GM19467 (cell line): ENCODE measurements at regions not wholly inside any gene's neighbourhood (a gene's known extent, or its start where the extent isn't known, plus 50 kb on each side); places are given as distances from the start of the nearest gene placed in this dataset.

Source experiments
- ATAC-seq: cut with Tn5 transposase; IDR thresholded peaks from one replicate; pipeline ENCODE4 v1.9.1; 2021; ENCODE audit warnings: mild to moderate bottlenecking, moderate library complexity; ENCODE audit not compliant: unreplicated experiment

DNA sequence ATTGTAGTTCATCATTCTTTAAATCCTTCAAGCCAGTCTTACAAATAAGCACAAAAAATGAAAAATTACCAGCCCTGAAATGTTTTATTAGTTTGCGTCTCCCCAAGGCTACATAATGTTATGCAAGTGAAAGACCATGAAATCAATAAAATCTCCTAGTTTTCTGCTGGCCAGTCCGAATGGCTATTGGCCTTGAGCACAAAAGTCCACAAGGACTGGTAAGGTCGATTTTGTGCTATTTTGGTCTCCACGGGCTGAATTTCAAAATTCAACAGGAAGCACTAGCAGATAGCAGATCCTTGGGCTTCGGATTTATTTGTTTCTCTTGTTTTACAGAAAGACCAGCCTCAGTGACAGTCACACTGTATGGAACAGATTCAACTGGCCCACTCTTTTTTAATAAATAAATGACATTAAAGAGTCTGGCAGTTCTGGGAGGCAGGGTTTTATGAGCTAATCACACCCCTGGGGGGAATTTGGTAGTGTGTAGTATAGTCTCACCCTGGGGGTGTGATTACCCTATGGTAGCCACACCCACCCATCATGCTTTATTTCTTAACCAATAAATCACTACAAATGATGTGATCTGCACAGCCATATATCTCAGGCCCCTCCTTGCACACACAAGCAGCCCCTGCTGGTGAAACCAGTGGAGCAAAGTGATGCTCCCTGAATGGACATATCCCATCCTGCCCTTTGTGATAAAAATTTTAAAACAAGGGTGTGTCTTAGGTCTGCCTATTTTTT is 51.1 kb upstream of the TMEM33 start:
- ATAC-seq = no peak

DNA sequence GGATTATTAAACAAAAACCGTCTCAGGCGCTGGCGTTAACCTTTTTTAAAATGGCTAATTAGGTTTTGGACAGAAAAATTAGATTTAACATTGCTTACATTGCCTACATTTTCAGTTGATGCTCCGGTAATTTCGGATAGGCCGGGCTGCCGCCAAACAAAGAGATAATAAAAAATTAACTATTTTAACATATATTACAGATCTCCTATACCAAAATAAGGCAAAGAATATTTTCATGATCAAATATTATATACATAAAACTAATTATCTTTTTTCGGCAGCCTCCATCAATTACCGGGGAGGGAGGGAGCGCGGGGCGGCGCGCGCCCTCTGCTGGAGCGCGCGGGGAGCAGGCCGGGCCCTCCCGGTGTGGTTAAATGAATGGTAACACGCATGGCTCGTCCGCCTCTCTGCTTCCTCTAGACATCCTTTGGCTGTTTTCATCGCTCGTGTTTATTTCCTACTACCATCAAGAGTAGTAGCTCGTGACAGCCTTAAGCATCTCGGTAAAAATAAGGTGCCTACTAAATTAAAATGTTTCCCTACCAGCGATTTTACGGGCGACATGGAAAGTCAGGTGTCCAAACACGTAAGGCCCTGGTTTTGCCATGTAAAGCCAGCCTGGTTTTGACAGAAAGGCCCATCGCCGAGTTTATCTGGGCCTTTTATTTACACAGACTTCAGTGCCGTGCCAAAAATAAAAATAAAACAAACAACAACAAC is 52.4 kb upstream of the TMEM33 start:
- peak; percentile 70 for ATAC-seq

DNA sequence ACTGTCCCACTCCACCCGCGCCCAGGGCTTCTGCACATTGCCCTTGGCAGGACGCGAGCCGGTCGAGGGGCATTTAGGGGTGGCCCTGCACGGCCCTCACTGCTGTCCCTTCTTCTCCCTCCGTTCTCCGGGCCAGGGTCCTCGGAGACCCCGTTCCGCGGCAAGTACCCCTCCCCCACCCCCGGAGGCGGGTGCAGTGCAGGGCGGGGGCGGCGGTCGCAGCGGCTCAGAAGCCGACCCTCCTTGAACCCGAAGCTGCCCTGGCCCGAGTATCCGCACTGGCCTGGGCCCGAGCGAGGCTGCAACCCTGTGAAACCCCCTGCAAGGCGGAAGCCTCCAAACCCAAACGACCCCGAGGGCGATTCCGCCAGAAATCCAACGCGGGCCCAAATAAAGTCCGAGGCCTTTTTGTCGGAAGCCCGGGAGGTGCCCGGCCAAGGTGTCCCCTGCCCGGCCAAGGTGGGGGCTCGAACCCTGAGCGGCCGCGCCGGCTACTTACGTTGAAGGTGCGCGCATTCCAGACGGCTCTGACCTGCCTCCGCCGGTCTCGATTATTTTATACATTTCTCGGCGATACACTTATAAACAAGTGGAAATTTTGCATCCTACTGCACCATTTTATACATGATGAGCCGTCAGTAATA is 53.1 kb upstream of the TMEM33 start:
- ATAC-seq = no peak

DNA sequence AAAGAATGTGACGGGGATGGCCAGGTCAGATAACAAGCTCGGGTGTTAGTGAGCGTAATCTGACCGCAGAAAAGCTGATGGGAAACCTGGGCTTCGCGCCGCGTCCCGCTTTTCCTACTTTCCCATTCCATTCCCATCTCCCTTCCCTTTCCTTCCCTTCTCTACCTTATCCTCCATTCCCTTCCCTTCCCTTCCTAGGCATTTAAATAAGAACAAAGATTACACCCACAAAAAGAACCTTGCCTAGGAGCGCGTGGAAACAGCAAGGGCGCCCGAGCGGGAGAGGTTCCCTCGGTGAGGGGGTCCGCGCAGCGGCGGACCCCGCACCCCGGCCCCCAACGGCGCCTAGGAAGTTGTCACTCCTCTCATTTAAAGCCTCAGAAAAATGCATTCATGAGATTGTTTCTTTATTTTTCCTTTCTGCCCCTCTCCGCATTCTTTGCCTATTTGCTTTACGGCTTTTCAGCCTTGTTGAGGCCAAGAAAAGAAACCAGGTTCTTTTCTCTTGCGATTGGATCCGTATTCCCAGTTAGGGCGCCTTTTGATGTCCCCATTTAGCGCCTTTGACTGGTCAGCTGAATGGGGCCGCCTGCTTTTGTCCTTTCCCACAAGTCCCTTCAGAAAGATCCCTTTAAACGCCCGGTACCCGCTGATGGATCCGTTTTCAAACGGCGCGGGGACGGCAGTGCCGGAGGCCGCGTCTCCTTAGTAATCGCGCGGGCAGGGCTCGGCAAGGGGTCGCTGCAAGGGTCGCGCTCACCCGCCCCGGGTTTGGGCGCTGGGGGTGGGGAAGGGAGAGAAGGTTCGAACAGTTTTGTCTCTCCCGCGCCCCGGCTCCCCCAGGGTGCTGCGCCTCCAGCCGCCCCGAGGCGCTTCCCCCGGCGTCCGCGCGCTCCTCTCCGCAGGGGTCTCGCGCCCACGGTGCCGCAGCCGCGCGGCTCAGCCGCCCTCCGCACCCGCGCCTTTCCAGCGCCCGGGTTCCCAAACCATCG is 54.1 kb upstream of the TMEM33 start:
- no peak for ATAC-seq

DNA sequence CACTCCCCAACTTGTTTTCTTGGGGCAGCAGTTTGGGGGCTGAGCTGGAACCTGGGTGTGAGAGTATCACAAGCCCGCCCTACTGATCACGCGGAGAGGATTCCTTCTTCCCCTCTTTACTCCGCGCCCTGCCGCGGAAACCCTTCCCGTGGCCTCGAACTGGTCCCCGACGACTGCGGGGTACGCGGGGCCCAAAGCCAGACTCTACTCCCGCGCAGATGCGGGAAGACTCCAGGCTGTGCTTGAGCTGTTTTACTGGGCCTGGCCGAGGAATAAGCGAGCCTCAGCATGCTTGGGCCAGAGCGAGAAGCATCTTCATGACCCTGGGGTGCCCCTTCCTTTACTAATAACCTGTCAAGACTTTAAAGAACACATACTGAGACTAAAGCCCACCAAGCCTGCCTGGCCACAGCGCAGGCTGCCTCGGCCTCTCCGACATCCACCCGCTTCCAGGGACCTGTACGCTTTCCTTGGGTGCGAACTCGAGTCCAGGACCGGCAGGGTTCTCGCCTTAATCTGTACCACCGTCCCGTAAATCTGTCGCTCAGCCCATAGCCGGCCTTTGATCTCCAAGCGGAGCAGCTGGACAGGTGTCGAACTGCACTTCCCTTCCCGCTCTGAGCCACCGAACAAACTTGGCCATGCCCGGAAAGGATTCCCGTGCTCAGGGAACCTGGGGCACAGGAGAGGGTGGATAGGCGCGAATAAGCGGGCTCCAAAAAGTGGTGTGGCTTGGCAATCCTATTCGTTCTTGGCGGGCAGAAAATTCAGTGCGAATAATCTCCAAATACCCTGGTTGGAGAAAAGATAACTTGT is 55.0 kb upstream of the TMEM33 start:
- ATAC-seq = no peak

DNA sequence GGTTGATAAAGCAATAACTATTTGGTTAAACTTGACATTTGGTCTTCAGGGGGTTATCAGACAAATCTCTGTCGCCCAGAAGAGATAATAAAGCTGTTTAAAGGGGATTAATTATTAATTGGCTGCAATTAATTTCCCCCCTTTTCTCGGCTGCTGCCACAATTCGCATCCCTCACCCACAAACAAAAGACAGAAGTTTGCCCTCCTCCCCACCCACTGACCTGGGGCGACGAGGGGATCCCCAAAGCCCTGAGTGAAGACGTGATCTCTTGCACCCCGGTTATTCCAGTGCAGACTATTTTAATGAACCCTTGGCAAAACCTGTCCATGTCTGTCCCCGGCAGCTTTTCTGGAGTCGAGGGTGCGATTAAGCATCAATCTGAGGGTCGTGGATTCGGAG is 55.7 kb upstream of the TMEM33 start:
- no peak for ATAC-seq

DNA sequence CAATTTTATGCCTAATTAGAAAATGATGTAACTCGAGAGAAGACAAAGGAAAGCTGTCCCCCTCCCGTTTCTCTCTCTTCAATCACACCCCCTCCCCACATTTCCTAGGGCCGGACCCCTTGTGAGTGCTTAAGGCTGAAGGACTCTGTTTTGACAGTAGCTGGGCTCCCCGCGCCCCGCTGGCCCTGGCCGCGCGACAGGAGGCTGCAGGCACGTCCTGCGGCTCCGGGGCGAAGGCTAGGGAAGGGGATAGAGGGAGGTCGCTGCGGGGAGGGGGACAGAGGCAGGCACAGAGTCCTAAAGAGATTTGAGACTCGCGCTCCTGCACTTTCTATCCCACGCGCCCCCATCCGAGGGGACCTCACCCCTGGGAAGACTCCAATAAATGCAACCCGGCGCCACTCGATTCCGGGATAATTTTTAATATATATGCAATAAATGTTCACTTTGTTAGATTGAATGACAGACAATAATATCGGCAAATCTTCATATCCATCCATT is 56.2 kb upstream of the TMEM33 start:
- ATAC-seq = no peak

DNA sequence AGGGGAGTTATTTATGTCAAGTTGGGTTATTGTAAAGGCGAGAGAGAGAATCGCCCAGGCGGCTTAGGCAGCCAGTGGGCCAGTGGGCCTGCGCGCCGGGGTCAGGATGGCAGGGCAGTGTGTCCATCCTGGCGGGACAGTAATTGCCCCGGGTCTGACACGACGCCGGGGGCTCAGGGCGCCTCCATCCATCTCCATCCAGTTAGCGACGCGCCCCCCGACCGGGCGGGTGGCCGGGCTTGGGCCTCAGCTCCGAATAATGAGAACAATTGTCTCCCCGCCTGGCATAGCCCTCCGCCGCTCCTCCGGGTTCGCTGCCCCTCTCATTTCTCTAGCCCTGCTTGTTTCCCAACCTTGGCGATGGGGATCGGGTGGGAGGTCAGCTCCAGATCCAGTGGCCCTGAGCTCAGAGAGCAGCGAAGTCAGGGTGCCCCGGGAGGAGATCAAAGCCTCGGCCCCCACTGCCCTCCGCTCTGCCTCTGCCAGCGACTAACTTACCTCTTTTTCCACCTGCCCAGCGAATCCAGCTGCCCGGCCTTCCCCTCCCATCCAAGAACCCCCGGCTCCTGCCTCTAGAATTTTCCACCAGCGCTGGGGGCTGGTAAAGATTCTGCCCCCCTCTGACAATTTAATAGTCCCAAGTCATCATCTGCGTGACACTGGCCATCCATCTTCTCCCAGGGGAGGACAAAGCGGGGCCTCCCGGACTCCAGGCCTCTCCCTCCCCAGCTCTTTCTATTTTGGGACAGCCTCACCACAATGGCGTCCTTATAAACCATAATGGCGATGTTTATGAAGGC is 56.9 kb upstream of the TMEM33 start:
- no peak for ATAC-seq

DNA sequence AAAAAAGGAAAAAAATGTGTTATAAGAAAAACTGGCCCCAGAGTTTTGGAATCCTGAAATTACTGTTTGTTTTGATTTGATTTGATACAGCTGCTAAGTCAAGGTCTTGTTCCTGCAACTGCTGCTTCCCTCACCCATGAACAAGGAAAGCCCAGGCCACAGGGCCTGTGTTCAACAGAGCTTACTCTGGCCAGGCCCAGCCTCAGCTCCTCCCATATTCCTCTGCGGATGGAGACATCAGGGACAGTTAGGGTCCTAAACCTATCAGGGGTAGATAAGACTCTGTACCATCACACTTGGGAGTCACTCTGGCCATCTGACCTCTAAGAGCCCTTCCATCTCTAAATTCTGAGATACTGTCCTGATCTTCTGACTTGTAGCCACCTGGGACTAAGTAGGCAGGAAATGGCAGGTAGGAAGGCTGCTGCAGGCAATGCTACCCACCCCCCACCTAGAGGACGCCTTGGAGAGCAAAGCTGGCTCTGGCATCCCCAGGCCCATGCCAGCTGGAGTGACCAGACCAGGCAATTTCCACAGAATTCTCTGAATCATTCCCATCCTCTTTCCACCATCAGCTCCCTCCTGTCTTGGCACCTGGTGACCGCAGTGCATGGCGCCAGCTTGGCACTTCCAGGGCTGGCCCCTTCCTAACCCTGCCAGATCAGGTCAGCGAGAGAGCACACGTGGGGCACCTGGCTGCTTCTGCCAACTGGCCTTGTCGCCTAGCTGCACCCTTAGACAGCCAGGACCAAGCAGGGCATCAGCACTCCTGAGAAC is 58.0 kb upstream of the TMEM33 start:
- ATAC-seq = no peak

DNA sequence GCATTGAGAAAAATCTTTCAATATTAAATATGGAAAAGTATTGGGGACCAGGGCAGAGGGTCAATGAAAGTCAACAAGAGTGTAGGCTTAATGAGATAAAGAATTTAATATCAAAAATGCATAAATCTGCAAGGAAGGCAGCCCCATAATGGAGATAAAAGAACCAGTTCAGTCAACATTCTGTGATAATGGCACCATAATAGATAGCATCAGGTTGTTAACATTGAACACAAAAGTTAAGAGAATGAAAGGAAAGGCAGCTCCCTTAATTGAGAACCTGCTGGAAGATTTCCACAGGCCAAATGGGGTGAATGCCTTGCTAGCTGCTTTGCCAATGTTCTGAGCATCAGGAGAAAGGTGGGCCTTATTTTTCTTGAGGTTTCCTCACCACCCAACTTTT is 60.4 kb upstream of the TMEM33 start:
- no peak for ATAC-seq

DNA sequence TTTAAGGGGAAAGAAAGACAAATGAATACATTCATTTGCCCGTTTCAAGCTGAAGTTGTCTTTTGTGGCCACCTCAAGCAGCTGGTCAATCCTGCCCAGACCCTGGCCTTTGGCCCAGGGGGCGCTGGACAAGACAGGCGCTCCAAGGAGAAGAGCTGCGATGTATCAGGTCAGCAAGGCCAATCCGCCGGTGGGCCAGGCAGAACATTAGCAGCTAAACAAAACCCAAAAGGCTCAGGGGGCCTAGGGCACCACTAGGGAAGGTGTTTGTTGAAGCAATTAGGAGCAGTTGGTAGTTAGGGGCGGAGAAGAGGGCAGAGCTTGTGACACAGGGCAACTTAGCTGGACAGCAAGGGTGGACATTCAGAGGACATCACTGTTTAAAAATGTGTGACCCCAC is 60.8 kb upstream of the TMEM33 start:
- no peak for ATAC-seq

DNA sequence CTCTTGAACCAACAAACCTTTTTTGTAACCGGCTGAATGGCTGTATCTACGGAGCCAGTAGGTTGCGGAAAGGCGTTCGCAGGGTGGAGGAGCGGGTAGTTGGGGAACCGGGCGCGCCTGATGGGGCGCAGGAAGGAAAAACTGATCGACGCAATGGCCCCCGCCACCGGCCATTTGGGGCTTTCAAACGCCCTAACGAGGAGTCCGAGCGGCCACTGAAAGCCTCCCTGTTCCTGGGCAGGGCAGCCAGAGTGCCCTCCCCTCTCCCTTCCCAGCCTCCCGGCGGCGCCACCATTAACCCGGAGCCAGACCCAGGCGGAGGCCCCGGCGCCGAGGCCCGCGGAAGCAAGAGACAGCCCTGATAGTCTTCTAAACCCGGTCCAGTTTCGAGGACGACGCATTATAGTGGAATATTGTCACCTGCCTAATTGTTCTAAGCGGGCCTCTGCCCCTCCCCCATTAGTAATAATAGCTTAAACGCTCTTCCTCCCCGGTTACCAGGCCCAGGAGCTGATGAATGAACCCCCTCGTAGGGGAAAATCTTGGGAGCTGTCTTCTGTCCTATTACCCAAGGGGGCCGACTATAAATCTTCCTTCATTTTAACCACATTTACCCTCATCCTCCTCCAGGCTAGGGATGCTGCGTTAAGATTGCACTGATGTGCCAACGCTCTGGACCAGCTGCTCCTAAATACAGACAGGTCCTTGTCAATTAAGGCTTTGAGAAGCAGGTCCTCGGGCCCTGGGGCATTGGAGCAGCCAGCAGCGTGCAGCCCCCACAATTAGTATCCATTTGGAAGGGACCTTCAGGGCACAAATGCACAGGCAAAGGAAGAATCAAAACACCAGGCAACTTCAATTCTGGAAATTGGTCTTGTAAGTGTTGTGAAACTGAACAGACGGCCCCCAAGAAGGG is 61.6 kb upstream of the TMEM33 start:
- ATAC-seq = no peak

DNA sequence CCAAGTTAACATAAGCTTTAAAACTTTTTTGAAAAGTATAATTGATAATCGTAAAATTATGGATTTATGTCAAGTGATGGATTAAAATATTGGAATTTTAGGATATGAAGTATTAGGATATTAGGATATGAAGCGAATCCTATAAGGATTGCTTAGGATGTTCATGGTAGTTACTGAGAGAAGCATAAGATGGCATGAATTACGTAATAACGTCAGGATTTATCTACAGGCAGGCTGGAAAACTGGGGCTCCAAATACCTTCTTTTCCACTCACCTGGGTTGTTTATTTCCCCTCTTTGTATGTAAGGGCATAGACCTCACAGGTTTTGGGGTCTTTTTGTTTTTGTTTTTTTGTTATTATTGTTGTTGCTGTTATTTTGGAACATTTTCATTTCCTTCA is 65.2 kb upstream of the TMEM33 start:
- no peak for ATAC-seq

DNA sequence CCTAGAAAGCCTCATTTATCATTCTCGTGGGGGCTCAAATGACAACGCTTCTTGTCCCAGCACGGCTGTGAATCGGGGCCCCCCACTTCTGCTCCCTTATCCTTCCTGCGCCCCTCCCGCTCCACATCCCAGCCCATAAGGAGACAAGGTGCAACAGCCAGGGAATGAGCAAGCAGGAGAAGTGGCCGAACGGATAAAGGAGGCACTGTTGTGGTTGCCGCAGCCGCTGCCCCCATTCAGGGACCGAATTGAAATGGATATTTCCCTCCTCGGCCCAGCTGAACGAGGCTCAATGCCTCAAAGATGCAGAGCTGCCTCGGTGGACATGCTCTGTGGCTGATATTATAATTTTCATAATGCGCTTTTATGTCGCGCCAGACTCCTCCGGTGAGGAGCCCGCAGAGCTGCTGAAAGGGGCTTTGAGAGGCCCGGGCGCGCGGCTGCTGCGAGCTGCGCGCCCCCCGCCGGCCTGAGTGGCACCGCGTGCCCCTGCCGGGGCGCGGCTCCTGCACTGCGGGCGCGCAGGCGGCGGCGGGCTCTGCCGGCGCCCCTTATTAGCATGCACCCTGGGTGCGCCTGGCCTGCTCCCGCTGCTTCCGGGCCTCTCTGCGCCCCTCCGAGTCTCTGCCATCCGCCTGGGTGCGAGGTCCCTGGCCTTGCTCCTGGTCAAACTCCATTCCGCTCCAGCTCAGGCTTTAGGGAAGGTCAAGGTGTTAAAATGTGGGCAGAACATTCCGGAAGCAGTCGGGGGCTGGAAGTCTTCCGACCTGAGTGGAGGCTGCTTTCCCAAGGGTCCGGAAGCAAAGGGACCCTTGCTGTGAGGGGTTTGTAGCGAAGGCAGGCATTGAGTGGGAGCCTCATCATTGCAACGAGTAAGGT is 68.2 kb upstream of the TMEM33 start:
- ATAC-seq = no peak

DNA sequence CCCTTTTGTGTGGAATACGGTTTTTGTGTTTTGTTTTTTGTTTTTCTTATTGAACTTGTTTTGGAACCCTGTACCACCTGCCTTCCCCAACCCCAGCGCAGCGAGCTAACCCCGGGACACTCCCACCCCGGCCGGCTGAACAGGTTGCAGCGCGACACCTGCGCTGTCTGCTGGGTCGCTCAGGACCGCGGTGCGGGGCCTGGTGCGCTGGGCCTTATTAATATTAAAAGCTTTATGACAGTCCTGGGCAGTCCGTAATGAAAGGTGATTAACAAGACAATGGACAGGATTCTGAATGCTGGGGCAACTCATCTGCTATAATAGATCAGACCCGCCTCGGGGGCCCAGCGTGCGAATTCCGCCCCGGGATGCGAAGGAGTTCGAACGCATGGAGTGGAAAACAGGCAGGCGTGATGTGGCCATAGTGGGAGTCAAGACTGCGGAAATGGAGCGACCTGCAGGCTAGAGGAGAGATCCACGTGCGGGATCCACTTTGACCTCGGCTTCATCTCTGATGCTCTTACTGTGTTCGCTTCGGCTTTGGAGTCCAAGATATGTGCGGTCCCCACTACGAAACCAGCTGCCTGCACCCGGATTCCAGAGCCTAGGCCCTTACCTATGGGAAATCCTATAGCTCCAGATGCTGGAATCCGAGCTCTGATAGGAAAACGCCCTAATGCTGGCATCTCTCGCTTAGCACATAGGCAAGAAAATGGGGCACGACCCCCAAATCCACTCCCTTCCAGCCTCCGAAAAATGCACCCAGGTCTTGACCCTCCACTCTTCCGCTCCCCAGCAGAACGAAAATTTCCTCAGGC is 69.0 kb upstream of the TMEM33 start:
- ATAC-seq = no peak
